ENCODE measurements at regions not wholly inside any gene's neighbourhood (a gene's known extent, or its start where the extent isn't known, plus 50 kb on each side); places are given as distances from the start of the nearest gene placed in this dataset.

- no peak for DNase-seq
Observed at GRCh38 chr10:78634835-78635234, 433.9 kb upstream of the ZMIZ1 start.

DNA sequence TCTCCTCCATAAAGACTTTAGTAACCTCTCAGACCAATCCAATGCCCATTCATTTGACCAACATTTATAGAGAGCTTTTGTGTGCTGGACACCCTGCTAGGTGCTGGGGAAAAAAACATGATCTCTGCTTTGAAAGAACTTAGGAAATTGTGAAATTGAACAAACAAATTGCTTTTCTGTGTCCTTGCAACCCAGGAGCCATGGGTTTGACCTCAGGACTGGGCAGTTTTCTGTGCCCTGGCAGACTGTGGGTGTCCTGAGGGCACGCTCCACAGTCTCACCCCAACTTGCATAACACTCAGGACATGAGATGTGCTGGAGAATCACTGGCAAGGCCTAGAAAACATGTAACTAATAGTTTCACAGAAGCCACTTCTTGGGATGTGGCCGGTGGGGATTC, 429.1 kb upstream of the ZMIZ1 start:
- no peak for DNase-seq

DNA sequence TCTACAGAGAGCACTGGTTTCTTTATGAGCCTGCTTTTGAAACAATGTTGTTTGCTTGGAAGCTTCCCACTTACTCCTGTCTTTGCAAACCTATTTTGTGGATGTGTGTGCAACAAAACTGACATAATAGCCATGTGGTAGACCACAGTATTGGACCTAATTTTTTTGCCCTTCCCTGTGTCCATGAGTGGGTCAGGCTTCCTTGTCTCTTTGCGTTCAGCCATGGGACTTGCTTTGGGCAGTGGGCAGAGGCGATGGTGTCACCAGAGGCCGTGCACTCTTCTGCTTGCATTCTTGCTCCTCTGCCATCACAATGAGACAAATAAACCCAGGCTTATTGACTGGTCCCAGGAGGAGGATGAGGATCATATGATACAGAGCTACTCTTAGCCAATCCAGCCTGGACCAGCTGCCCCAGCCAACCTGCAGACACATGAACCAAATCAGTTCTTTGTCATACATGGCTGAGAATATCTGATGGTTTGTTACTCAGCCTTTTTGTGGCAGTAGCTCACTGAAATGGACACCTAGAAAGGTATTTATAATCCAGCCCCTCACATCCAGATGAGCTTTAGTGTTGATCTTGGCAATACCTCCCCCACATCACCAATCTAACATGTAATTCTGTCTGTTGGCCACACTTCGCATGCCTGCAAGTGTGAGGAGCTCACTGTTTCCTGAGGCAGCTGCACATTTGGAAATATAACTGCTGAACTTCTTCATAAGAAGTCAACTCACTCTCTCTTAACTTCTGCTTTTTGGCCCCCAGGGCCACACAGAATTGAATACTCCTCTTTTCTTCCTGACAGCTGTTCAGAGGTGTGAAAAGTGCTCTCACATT, 427.8 kb upstream of the ZMIZ1 start:
- DNase-seq, result no peak

DNA sequence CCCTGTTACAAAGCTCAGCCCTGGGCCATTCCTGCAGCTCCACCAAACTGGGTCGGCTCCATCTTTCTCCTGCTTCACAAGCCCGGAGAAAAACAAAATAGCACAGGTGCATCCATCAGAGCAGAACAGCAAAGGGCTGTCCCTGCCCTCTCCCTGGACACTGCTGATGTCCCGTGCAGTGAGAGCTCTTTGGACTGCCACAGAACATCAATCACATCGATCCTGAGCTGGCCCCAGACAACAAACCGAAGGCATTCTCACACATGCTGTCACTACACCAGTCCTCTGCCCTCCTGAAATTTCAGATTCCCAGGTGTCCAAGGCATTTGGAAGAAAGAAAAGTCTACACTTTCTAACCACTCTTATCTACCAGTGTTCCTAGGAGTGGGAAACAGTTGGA, 427.1 kb upstream of the ZMIZ1 start:
- DNase-seq, result no peak

- DNase-seq, result no peak
Observed at GRCh38 chr10:78642269-78642816, 426.4 kb upstream of the ZMIZ1 start.

- DNase-seq, result no peak
Observed at GRCh38 chr10:78643513-78643912, 425.3 kb upstream of the ZMIZ1 start.

DNA sequence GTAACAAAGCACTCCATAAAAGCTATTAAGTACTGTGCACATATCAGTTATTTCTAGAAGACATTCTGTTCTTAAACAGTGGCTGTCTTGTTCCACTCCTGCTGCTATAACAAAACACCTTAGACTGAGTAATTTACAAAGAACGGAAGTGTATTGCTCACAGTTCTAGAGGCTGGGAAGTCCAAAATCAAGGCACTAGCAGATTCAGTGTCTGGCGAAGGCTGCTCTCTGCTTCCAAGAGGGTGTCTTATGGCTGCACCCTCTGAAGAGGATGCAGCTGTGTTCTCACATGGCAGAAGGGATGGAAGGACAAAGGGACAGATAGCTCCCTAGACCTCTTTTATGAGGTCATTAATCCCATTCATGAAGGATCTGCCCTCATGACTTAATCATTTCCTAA, 424.2 kb upstream of the ZMIZ1 start:
- no peak for DNase-seq

DNA sequence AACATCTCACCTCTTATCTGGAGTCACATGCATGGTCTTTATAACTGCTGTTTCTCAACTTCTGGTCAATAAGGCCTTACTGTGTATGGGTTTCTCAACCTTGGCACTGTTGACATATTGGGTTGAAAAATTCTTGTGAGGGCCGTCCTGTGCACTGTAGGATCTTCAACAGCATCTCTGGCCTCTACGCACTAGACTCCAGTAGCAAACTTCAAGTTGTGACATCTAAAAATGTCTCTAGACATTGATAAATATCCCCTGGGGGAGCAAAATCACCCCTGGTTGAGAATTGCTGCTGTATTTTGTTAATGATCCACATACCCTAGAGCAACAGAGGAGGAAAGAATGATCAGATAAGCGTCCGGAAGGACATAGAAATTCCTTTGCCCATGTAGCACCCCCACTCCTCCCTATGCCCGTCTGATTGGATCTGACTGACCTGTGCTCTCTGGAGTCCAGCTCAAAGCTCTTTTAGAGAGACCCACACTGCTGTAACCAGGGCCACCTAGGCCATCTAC, 423.5 kb upstream of the ZMIZ1 start:
- DNase-seq, result no peak

- no peak for DNase-seq
Observed at GRCh38 chr10:78645975-78646374, 422.8 kb upstream of the ZMIZ1 start.

DNA sequence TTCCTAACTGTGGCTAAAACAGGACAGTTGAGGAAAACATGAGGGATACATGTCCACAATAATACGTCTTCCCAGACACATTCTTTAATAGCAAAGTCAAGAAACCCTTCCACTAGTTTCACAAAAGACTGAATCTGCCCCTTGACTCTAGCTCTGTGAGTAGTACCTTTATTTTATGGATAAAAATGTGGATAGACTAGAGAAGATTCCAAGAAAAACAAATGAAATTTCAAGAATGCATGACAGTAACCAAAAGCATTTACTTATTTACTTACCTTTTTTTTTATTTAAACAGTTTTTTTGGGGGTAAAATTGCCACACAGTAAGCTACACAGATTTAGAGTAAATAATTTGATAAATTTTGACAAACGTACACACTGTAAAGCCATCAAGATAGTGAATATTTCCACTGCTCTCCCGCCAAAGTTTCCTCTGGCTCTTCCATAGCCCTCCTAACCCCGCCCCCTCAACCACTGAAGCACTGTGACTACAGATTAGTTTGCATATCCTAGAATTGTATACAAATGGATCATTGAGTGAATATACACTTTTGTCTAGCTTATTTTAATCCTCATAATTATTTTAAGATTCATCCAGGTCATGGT, 420.4 kb upstream of the ZMIZ1 start:
- no peak for DNase-seq

DNA sequence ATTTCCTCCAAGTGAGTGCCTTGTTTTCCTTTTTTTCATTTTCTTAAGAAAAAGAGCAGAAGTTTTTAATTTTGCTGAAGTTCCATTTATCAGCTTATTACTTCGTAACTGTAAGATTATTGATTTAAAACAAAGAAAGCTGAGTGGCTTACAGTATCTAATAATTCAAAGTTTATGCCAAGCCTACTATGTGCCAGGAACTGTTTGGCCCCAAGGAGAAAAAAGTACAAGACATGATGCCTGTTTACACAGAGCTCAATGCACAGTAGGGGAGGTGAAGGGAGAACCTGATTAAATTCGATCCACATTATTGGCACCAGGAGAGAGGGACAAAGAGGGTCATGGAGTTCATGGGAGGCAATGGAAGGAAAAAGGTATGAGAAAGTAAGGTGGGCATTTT, 419.3 kb upstream of the ZMIZ1 start:
- DNase-seq, result no peak

DNA sequence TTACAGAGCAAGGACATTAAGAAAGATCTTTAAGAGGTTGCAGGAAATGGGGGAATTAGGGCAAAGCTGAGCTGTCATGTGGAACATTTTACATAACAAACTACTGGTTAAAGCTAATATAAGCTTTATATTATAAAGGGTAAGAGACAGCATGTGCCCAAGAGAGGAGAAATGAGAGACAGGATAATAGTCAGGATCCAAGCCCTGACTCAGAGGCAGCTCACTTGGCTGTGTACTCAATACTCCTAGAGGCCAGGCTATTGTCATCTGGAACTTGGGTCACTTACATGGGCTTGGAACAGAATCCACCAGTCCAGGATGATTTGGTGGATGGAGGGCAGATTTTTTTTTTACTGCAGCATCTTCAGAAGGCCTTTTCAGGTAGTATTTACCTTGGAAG, 418.6 kb upstream of the ZMIZ1 start:
- no peak for DNase-seq

GRCh38 chr10:78651287-78651686, 417.5 kb upstream of the ZMIZ1 start:
- DNase-seq, result no peak

GRCh38 chr10:78653555-78653954, 415.2 kb upstream of the ZMIZ1 start:
- no peak for DNase-seq

DNA sequence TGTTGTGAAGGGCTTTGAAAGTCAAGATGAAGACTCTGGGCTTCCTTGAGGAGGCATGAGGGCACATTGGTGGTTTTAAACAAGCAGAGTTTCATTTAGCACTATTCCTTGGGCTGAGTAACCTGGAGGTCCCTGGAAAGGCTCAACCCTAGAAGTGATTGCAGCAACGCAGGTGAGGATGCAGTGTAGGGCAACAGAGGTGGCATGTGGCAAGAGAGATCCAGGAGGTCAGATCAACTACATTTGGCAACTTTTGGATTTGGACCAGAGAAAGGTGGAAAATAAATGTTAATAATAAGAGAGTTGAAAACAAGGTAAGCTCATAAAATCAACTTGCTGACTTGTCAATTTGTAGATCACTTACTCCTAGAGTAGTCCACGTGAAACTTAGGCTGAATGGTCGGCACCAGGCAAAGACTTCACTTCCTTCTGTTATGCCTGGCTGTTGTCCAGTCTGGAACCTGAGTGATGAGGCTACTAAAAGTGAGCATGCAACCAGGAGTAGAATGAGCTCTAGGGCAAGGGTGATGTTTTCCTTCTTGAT, 414.6 kb upstream of the ZMIZ1 start:
- DNase-seq, result no peak

- no peak for DNase-seq
Observed at GRCh38 chr10:78655979-78656378, 412.8 kb upstream of the ZMIZ1 start.

DNA sequence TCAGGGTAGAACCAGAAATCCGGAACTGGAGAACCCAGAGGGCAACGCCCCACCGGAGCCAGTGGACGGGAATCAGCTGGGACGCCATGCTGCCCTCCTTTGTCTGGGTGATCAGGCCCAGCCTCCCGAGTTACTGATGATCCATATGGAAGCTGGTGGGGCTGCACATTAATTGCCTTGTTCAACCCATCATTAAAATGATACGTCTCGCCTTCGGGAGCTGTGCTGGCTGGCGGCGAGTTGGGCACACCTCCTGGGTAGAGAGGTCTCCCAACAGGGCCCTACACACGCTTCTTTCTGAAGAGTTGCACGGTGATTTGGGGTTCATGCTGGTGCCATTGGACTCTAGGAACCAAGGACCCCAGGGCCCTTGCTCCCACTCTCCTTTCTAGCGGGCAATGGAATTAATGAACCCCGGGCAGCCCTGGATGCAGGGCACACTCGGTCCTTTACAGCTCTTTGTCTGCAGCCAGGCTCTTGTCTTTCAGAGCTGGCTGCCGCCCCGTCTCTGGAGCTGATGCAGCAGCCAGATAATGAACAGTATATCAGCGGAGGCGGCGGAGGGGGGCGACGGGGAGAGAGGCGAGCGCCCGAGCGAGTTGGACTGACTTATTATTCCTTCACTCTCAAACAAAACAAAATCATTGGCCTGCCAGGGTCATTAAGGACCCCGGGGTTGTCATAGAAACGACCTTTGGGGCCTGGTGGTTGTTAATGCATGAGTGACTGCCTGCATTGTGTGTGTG, 412.2 kb upstream of the ZMIZ1 start:
- no peak for DNase-seq

- DNase-seq, result peak; percentile 28 to 54
Observed at GRCh38 chr10:78657163-78657861, 411.5 kb upstream of the ZMIZ1 start.

- no peak for DNase-seq
Observed at GRCh38 chr10:78657862-78658165, 411.0 kb upstream of the ZMIZ1 start.

DNA sequence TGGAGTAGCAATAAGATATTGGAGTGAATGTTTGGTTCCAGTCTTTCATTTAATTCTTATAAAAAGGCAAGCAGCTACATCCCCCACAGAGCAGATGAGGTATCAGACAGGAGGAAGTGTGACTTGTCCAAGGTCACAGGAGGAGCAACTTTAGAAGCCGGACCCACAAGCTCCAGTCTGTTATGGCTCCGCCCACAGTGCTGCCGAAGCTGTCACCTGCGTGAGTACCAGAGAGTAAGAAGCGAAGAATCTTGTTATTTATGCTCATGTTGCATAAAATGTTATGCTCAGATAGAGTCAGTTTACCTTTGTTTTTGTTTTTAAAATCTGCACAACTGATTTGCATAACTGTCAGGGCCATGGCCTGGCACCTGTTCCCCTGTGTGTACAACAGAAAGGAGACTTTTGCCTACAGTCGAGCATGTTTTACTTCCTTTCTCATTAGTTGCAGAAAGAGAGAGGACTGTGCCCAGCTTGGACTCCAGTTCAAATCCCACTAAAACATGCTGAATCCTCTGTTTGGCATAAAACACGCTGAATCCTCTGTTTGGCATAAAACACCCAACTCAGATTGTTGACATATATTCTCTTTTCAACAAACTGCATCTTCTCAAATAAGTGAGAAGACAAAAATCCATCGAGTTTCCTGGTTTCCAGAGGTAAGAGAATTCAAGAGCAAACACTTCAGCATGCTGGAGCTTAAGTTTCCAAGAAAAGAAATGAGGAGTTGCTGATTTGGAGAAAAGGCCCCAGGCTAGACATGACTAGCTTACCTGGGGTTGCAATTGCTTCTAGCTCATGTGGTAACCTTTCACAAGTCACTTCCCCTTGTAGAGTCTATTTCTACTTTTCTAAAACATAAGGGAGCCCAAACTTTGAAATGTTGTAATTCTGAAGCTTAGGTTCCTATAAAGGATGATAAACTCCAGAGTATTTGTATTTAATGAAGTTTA, 409.8 kb upstream of the ZMIZ1 start:
- no peak for DNase-seq

DNA sequence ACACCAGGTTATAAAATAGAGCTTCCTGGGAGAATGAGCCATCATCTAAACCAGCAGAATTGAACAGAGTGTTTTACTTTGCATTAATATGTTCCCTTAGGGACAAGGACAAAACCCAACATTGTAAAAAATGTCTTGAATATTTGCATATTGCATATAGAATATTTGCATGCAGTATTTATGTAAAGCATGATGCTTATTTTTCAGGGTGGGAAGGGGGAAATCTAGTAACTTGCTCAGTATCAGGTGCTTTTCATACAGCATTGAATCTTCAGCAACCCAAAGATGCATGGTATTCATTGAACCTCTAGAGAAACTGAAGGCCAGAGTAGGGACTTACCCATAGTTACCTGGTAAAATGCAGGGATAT, 409.2 kb upstream of the ZMIZ1 start:
- no peak for DNase-seq

All from NCI-H2081 (cell line).